ENCODE measurements at regions not wholly inside any gene's neighbourhood (a gene's known extent, or its start where the extent isn't known, plus 50 kb on each side); places are given as distances from the start of the nearest gene placed in this dataset.

- no peak overlapping the region for H3K4me3 ChIP-seq
- no peaks in the 10 kb centered on the region for H3K36me3 ChIP-seq (ENCODE audit: control insufficient read depth in 2 of 2, insufficient read depth in 2 of 2, low read length in 1 of 2)
- H3K9ac ChIP-seq (ENCODE audit: control insufficient read depth, insufficient read depth, low read length), result no peak overlapping the region
- DNase-seq (ENCODE audit: low read depth, low spot score) (no peak), FAIRE-seq (no peak), ATAC-seq (peak; percentile 80)
- no peak overlapping the region for H2AFZ ChIP-seq (ENCODE audit: control insufficient read depth, low read depth, low read length)
- CTCF ChIA-PET, result no interaction called here
- no peaks in the 10 kb centered on the region for H3K27me3 ChIP-seq (replicated peaks in 1 of 2; ENCODE audit: control insufficient read depth in 2 of 2, insufficient read depth in 2 of 2, low read length in 1 of 2)
- H4K20me1 ChIP-seq (ENCODE audit: control insufficient read depth, insufficient read depth), result no peaks in the 10 kb centered on the region
- H3K79me2 ChIP-seq (ENCODE audit: control insufficient read depth, insufficient read depth, low read length), result no peaks in the 10 kb centered on the region
- intact Hi-C loops (cut with micrococcal nuclease; ENCODE audit: unreplicated experiment) (no loop called here), in situ Hi-C loops (cut with MboI) (no loop called here)
- no peaks in the 10 kb centered on the region for H3K4me1 ChIP-seq (ENCODE audit: control insufficient read depth, insufficient read depth, low read length)
- 28% methylated on average over 2 of the region's 2 CpGs for WGBS (ENCODE audit: insufficient coverage, insufficient replicate concordance, low lambda C conversion rate, missing lambda C conversion rate)
- no peak overlapping the region for H3K4me2 ChIP-seq (ENCODE audit: control insufficient read depth, insufficient read depth)
- POLR2A ChIA-PET, result no interaction called here
- H3K27ac ChIP-seq (ENCODE audit: control insufficient read depth, insufficient read depth), result no peak overlapping the region
- H3K9me3 ChIP-seq (replicated peaks; ENCODE audit: control insufficient read depth, insufficient read depth, low read length), result no peaks in the 10 kb centered on the region
- BruUV-seq (replicated peaks), result no TSS peak
- SMC1A ChIA-PET (ENCODE audit: uncharacterized antibody, unreplicated experiment), result interaction anchor here (1.9 kb wide), 1 partner anchor 83 kb away, joined by 6 read pairs; no protein-coding TSS in a partner anchor
- RAD21 ChIA-PET (ENCODE audit: unreplicated experiment), result interaction anchor here (1.9 kb wide), 1 partner anchor 11 kb away, joined by 7 read pairs; no protein-coding TSS in a partner anchor
- TF ChIP-seq E2F4 (IDR thresholded peaks at IDR 0.05; ENCODE audit: low read depth, low read length) (no peak), MEF2B (IDR thresholded peaks at IDR 0.05; ENCODE audit: partially characterized antibody, poor library complexity, severe bottlenecking) (no peak), RAD21 (IDR thresholded peaks at IDR 0.05; ENCODE audit: insufficient read depth, low read depth, low read length) (peak; percentile 30; the same call in 1 of the 2 replicates), GATAD2B (conservative IDR thresholded peaks at IDR 0.05; ENCODE audit: low read depth) (no peak), MLLT1 (IDR thresholded peaks at IDR 0.05) (no peak), ZNF687 (IDR thresholded peaks at IDR 0.05) (no peak), SPI1 (IDR thresholded peaks at IDR 0.05; ENCODE audit: borderline replicate concordance, insufficient read depth, low read depth, low read length) (no peak), NFXL1 (IDR thresholded peaks at IDR 0.05; ENCODE audit: borderline replicate concordance) (no peak), ETV6 (conservative IDR thresholded peaks at IDR 0.05 in 1 of 2, IDR thresholded peaks at IDR 0.05 in 1 of 2; ENCODE audit: borderline replicate concordance in 1 of 2, low read depth in 1 of 2) (no peak), POLR2AphosphoS2 (IDR thresholded peaks at IDR 0.05; ENCODE audit: low read depth, low read length) (no peak), CTCF (IDR thresholded peaks at IDR 0.05 in 2 of 3, conservative IDR thresholded peaks at IDR 0.05 in 1 of 3; ENCODE audit: control insufficient read depth in 2 of 3, extremely low read depth in 1 of 3, insufficient read depth in 1 of 3, low read depth in 3 of 3, low read length in 3 of 3) (peak in 2 of 3 experiments; percentile 38 to 41; a peak in 4 of 6 replicates), ZZZ3 (IDR thresholded peaks at IDR 0.05; ENCODE audit: control insufficient read depth, insufficient read length, low read depth) (no peak), IRF3 (IDR thresholded peaks at IDR 0.05) (no peak), NFYA (IDR thresholded peaks at IDR 0.05; ENCODE audit: borderline replicate concordance, low read depth, low read length) (no peak)
These were observed 78.7 kb upstream of the PCDH18 start for GRCh38 chr4:137610960-137611359.

All from GM12878 (cell line).